HG03342 (cell line): ENCODE measurements at regions not wholly inside any gene's neighbourhood (a gene's known extent, or its start where the extent isn't known, plus 50 kb on each side); places are given as distances from the start of the nearest gene placed in this dataset.
"Not testable (repeated sequence)": the region's sequence is repeated elsewhere in the genome, so short reads cannot be mapped to it uniquely, and the experiment has no call there.

Experiments
- ATAC-seq: cut with Tn5 transposase; IDR thresholded peaks from one replicate; pipeline ENCODE4 v1.9.1; 2021; ENCODE audit warnings: mild to moderate bottlenecking, moderate library complexity; ENCODE audit not compliant: unreplicated experiment

DNA sequence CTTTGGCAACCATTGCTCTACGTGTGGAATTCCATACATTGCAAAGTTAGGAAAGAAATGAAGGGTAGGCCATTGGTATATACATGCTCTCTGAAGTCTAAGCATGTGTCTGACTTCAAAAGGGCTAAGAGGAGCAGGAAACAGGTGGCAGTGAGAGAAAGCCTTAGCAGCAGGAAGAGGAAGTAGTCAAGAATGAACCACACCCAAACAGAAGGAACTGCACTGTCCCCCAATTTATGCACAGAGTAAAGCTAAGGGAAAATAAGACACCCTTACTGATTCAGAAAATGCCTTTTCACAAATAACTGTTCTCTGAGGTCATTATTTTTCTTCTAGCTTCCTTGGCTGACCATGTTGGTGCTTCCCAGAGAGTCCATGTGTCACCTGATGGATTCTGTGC, 575.4 kb downstream of the NTRK3 start:
- ATAC-seq: no peak

DNA sequence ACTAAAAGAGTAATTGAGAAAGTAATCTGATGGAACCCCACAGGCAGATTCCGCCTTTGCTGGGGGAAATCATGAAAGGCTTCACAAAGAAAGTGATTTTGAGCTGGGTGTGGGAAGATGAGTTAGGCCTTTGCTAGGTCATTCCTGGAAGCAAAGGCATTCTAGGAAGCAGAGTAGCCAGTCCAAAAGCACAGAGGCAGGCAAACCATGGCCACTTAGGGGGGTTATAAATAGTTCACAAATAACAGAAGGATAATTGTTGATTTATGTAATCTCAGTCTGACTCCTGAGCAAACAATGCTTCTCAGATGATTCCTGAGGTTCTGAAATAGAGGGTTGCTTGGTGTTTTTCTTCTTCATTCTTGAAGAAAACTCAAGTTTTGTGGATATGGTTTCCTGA, 576.3 kb downstream of the NTRK3 start:
- ATAC-seq: no peak

DNA sequence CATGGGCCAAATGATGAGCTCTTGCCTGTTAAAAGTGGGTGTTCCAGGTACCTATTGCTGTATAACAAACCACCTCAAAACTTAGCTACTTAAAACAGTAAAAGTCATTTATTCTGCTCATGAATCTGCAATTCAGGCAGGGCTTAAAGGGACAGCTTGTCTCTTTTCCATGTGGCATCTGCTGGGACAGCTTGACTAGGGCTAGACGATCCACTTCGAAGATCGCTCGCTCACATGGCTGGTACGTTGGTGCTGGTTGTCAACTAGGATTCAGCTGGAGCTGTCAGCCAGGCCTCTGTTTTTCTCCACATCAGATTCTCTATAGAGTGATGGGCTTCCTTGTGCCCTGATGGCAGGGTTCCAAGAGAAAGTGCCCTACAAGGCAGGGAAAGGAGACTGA, 581.3 kb downstream of the NTRK3 start:
- no peak for ATAC-seq

DNA sequence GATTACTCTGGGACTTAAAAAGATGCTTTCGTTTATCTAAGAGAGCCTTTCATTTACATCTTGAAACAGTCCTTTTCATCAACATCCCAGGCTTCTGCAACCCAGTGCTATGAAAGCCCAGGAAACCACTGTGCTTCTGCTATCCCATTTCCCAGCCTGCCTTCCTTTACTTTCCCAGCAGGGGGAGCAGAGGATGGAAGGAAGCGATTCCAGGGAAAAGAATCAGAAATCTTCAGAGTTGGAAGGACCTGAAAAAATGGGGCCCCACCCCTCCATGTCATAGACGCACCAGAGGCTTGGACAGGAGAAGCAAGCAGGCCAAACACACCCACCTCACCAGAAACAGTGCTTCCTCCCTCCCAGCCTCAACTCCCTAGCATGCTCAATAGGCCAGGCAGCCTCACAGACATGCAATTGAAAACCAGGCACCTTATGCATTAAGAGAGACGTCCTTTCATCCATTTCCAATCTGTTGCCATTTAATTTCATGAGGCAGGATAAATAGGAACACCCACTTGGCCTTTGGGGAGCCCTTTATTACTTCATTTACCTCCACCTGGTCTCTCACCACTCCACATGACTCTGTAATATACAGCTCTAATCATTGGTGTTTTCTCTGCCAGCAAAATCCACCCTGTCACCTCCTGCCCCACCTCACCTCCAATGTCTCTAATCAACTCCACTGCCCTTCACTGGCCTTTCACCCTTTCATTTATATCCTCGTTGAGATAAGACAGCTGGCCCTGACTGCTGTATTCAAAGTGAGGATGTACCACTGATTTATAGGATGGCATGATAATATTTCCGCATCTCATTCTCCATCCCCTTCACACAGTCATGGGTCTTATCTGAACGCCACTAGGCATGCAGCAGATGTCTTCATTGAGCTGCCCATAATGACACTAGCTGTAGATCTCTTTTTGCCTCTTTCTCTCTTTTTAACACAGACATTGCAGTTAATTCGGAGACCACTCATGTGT, 583.9 kb downstream of the NTRK3 start:
- no peak for ATAC-seq

DNA sequence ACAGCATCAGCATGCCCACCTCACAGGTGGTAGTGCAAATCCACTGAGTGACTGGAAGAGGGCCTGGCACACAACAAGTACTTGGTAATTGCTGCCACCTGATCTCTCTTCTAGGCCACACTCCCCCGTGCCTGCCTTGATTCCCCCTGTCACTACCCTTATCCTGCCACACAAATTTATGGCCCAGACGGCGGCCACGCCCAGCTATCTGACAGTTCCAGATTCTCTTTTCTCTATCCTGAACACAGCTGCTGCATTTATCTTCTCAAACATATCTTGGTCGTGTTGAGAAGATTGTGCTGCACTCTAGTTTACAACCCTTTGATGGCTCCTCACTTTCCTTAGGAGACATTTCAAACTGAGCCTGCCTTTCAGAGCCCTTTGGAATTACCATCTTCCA, 585.2 kb downstream of the NTRK3 start:
- no peak for ATAC-seq

DNA sequence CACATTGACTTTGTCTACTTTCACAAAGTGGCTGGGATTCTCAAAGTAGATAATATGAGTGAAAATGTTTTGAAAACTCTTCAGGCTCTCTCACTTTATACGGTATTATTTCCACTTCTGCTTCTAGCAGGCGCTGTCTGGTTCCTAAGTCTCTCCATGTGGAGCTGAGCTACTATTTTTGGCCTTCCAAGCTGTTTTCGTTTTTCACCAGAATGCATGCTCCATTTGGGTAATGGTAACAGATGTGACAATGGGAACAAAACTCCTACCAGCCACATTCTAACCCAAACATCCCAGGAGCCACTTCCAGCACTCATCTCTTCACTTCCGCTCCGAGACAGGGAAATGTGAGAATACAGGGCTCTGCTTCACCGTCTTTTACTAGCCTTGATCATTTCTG, 586.7 kb downstream of the NTRK3 start:
- no peak for ATAC-seq

DNA sequence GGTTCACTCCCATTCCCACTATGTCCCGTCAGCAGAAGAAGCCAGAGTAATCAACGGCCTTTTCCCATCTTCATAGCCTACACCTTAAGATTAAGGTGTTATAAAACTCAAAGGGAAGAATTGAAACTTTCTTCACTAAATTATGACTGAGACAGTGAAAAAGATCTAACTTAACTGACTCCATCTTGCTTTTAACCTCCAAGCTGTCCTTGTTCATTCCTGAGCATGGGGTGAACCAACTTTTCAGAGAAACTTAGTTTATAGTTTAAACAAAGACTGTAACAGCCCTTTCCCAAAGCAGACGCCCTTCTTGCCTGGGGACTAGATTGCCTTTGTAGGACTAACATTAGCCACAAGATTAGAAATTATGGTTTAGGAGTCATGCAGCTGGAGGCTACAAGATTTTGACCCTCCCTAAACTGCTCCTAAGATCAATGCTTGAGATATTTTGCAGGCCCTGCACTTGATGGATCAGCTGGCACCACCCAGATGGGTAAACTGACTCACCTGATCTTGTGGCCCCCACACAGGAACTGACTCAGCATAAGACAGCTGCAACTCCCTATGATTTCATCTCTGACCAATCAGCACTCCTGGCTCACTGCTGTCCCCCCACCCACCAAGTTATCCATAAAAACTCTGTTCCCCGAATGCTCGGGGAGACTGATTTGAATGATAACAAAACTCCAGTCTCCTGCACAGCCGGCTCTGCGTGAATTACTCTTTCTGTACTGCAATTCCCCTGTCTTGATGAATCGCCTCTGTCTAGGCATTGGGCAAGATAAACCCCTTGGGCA, 587.6 kb downstream of the NTRK3 start:
- not testable (repeated sequence) for ATAC-seq

DNA sequence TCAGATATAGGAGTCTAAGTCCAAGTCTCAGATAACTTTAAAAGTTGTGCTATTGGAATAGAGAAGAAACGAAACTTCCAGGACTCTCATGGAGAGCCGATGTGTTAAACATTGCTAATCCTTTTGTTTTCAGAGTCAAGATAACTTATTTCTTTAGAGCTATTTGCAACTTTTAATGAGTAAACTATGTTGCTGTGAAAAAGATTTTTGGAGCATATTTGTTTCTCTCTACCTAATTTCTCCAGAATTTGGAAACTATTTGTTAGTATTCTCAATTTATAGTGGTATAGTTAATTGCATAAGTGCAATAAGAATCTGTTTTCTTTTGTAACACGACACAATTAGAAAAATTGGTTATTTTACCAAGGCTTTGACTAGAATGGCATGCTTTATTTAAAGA, 588.9 kb downstream of the NTRK3 start:
- no peak for ATAC-seq

DNA sequence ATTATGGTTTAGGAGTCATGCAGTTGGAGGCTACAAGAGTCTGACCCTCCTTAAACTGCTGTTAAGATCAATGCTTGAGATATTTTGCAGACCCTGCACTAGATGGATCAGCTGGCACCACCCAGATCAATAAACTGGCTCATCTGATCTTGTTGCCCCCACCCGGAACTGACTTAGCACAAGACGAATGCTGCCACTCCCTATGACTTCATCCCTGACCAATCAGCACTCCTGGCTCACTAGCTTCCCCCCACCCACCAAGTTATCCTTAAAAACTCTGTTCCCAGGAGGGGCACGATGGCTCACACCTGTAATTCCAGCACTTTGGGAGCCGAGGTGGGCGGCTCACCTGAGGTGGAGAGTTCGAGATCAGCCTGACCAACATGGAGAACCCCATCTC, 594.0 kb downstream of the NTRK3 start:
- no peak for ATAC-seq

DNA sequence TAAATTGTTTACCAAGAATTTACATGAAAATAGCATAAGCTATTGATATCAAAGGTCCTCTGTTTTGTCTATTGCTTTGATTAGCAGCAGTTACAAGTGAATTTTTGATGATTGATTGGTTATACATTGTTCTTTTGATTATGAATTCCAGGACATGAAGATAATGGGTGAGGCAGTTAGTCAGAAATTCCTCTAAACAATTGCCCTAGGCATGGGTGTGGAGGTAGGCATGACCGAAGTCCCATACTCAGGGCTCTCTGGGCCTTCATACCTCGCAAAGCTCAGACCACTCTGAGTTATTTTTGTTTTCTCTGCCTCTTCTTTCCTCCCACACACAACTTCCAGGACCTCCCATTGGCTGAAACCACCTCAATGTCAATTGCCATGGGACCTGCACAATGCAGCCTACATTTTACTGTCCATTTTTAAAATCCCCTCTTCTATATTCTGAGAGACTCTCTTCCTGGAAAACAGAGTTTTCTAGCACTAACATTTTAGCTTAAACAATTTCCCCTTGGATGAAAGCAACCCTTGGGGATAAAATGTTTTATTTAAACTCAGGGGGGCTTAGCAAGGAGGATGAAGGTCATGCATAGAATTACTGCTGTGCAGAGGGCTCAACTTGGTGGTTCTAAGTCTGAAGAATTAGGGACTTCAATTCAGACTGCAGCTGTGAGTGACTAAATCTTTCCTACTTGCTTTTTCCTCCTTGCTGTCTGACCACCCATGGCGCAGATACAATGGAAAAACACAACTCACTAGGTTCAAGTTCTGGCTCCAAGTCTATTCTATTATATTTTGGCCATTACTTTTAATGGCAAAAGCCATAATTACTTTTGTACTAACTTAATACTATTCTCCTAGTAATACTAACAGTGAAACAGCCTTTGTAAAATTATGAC, 594.8 kb downstream of the NTRK3 start:
- no peak for ATAC-seq

DNA sequence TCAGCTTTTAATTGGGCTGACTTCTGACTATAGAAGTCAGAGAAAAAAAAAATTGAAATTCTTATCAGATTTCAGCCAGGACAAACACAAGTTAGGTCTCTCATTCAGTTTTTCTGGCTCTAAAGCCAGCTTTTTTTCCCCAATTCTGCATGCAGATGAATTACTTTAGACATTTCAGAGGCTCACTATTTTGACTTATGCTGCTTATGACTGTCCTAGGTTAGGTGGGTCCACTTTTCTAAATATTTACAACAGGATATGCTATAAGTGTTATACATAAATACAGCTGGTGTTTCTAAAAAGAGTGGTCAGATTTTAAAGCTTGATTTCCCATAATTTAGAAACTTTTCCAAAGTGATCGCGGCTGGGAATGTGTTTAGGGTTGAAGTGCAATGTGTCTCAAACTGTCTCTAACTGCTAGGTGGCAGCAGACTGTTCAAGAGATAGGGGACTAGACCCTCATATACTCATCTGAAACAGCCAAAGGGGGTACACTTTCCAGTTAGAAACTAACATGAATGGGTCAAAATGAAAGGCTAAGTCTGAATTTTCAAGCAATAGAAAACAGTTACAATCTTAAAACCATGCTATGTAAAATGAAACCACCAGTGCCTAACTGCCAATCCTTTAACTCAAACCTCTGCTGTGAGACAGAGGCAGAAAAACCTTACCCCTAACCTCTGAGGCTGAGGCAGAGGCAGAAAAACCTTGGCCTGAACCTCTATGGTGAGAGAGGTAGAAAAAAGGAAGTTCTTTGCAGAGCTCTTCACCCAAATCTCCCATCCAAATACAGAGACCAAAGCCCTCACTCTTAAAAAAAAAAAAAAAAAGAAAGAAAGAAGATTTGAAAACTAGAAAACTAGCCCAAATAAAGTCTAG, 596.0 kb downstream of the NTRK3 start:
- ATAC-seq: no peak

DNA sequence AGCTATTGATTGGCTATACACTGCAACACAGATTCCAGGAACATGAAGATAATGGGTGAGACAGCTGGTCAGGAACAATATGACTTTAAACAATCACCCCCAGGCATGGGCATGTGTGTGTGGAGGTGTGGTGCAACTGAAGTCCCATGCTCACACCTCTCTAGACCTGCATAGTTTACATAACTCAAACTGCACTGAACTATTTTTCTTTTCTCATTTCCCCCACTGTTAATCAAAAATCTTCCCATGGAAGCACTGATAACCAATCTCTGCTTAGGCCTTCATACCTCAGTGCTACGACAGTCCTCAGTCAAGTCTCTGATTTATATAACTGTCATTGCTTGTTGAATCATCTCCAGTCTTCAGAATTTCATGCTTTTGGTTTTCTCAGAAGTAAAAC, 600.2 kb downstream of the NTRK3 start:
- no peak for ATAC-seq

DNA sequence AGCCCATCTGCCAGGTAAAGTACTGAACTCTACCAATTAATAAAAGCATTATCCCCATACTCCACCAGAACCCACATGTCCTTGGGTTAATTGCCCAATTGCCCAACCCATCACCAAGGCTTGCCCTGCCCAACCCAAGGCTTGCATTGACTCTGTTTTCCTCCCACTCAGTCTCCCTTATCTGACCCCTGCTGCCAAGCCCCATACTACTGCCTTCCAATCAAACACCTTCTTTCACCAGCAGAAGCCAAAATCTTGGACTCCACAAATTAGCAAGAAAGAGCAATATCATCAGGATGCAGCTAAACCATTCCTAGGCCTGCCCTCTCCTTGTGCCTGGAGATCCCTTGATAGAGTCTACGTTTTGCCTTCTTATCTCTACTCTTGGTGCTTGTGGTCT, 602.9 kb downstream of the NTRK3 start:
- no peak for ATAC-seq

DNA sequence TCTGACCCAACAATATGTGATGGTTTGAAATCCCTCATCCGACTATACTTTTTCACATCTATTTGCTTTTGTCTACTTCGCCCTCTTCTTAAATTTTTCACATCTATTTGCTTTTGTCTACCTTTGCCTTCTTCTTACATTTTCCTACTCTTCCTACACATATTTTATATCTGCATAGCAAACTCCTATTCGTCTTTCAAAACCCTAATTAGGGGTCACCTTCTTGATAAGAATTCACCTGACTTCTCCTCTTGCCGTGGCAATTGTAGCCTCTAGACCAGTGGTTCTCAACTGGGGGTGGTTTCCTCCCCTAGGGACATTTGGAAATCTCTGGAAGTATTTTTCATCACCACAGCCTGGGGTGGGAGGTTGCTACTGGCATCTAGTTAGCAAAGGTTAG, 607.4 kb downstream of the NTRK3 start:
- ATAC-seq: no peak

DNA sequence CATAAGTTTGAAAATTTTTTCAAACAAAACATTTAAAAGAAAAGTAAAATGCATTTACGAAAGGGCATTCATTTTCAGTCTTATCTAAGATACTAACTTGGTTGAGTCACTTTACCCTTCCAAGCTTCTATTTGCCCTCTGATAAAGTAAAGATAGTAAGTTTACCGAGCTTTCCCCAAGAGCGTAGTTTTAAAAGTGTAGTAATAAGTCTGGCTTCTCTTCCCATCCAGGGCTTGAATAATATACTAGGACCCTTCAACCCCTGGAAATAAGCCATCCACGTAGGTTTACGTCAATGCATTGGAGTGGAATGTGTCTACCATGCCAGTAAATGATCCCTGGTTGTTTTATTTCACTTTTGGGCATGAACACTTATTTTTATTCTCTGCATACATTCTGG, 608.3 kb downstream of the NTRK3 start:
- ATAC-seq: no peak

DNA sequence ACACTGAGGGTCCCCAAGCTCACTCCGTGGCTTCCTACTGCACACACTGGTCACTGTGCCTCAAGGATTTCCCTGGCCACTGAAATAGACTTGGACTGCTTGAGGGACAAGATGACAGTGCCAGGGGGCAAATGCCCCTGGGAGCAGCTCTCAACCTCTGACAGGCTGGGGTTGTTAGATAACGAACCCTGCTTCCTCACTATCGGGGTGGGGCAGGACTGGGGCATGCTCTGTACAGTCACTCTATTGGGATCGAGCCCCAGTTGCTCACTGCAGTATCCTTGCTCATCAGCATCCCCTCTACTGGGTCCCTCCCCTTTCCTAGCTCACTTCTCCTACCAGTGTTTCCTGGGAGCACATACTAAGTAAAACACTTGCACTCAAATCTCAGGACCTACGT, 610.8 kb downstream of the NTRK3 start:
- no peak for ATAC-seq

DNA sequence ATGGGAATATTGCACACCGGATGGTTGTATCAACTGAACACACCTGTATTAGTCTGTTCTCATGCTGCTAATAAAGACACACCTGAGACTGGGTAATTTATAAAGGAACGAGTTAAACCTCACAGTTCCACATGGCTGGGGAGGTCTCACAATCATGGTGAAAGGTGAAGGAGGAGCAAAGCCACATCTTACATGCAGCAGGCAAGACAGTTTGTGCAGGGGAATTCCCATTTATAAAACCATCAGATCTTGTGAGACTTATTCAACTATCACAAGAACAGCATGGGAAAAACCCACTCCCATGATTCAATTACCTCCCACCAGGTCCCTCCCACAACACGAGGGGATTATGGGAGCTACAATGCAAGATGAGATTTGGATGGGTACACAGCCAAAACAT, 613.5 kb downstream of the NTRK3 start:
- ATAC-seq: not testable (repeated sequence)

DNA sequence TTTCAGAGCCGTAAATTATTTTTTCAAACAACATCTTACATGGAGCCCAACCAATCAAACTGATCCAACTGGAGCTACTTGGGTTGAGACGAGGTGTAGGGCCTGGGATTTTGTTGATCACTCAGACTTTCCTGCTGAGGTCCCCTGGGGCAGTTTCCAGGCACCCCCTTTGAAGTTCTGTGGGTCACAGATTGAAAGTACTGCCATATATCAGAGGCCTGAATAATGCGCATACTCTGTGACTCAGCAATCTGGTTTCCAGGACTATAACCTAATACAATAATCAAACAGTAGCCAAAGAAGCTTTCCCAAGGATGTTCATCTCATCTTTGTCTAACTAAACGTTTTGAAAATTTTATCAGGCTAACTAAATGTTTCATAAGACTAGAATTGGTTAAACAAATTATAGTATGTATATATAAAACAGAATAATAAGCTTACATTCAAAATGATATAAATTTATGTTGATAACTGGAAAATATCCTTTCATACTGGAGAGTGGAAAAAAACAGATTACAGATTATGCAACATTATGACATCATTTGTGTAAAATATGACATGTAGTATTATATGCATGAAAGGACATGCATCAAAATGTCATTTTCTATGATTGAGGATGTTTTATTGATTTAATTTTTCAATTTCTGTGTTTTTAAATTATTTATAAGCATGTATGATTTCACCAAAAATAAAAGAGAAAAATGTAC, 617.1 kb downstream of the NTRK3 start:
- no peak for ATAC-seq

DNA sequence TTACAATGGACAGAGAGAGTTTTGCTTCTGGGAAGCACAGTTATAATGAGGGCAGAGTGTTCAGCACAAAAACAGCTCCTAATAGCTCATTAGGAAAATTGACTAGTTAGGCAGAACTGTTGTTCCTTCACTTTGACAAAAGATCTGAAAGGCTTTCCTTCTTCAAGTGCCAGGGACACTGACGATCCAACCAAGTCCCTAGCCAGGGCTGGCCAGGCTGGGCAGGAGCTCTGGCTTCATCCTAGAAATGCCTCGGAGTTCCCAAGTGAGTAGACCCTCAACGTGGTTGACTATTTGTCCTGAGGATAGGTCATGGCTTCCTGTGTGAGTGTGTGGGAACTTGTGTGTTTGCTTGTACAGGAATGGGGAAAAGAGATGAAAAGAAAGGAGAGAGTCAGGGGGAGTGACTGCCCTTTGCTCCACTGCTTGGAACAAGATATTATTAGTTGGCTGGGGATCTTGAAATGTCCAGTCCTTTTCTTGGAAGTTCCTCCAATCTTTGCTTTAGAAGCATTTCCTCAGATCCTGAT, 617.9 kb downstream of the NTRK3 start:
- ATAC-seq: no peak
